ENCODE measurements at regions not wholly inside any gene's neighbourhood (a gene's known extent, or its start where the extent isn't known, plus 50 kb on each side); places are given as distances from the start of the nearest gene placed in this dataset.
"Not testable (repeated sequence)": the region's sequence is repeated elsewhere in the genome, so short reads cannot be mapped to it uniquely, and the experiment has no call there.

DNA sequence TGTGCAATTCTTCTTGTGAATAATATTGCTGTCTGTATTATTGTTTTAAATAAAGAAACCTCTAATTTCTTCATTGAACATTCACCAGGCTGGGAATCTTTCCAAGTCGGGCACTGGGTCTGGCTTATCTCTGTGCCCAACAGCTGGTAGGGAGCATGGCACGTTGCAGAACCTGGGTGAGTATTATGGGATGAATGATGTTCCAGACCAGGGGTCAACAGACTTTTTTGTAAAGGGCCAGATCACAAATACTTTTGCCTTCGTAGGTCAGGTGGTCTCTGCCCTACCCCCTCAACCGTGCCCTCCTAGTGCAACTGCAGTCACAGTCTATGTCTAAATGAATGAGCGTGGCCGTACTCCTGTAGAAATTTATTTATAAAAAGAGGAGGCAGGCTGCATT is 81.6 kb upstream of the FOXQ1 start:
- DNase-seq, result no peak

DNA sequence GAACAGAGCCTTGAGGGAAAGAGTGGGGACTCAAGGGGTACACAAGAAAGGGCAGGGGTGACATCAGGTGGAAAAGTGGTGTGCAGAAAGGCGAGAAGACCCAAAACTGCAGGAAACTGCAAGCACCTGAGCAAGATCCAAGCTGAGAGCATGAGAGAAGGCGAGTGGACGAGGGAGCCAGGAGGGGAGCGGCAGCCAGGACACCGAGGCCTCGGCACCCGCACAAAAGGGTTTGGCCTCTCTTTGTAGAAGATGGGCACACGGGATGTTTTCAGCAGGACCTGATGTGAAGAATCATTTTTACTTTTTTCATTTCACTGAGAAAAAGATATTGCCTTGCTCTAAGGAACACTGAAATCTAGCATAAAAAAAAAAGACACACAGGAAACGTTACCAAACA is 82.1 kb upstream of the FOXQ1 start:
- DNase-seq, result no peak

DNA sequence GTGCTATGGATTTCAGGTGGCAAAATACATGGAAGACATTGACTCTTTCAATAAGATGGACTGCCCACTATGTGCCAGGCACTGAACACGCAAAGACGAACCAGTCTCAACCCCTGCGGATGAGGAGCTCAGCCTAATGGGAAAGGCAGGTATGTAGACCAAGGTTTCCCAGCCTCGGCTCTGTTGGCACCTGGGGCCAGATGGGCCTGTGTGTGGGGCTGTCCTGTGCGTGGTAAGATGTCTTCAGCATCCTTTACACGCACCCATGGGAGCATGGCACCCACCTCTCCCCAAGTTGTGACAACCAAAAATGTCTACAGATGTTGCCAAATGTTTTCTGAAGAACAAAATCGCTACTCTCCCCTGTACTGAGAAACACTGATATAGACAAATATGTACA is 82.6 kb upstream of the FOXQ1 start:
- DNase-seq, result no peak

DNA sequence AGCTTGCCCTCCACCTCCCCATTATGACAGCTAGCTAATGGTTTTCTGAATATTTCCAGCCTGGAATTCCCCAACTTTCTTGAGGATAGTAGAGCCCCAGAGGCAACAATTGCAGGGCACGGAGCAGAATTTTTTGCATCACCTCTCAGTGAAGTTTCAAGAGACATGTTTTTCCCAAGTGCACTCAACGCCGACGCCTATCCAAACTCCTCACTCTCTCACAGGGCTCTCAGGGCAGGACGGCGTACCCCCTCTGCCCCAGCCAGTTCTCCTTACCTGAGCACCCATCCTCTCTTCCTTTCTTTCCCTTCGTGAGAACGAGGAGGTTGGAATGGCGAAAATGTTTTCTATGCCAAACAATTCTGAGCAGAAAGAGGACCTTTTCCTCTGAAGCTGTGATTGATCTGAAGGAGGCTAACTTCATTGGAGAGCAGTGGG is 83.1 kb upstream of the FOXQ1 start:
- DNase-seq, result no peak

DNA sequence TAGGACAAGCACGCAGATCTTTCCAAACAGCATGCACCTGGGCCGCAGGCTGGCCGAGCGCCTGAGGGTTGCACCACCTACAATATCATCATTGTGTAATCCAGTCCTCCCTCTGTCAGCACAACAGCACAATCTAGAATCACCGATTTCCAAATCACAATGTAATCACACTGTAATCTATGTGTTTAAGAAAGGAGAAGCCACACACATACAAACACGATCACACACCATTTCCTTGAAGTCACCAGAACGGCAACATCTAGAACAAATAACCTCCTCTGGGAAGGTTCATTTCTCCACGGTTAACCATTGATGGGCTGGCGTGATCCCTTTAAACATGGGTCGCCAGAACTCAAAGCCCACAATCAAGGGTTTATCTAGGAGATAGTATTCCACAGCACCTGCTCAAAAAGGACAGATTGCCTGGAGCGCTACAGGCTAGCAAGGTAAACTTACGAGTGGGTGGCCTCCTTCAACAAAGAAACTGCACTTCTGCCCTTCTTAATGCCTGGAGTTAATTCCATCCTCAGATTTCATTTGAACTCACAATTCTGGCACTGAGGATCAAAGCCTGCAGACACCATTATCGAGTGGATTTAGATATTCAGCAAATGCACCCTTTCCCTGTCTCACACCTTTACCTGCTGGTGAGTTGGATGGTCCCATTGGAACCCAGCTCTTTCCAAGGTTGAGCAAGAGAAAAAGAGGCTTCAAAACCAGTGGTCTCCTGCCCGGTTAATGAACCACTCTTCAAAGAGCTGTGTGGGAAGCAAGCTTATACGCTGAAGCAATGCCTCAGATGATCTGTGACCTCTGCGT is 83.8 kb upstream of the FOXQ1 start:
- no peak for DNase-seq

DNA sequence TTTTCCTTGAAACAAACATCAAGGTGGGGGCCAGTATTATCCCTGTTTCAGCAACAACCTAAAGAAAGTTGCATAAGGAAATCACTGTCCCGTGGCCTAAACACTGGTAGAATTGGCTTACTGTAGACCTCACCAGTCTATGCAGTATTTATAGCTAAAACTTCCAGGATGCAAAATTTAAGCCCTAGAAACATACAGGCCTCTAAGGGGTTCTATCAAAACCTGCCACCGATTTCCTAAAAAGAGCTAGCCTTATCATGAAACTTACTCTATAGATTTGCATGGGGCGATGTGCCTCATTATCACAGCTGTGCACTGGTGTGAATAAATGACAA is 84.3 kb upstream of the FOXQ1 start:
- DNase-seq, result no peak

DNA sequence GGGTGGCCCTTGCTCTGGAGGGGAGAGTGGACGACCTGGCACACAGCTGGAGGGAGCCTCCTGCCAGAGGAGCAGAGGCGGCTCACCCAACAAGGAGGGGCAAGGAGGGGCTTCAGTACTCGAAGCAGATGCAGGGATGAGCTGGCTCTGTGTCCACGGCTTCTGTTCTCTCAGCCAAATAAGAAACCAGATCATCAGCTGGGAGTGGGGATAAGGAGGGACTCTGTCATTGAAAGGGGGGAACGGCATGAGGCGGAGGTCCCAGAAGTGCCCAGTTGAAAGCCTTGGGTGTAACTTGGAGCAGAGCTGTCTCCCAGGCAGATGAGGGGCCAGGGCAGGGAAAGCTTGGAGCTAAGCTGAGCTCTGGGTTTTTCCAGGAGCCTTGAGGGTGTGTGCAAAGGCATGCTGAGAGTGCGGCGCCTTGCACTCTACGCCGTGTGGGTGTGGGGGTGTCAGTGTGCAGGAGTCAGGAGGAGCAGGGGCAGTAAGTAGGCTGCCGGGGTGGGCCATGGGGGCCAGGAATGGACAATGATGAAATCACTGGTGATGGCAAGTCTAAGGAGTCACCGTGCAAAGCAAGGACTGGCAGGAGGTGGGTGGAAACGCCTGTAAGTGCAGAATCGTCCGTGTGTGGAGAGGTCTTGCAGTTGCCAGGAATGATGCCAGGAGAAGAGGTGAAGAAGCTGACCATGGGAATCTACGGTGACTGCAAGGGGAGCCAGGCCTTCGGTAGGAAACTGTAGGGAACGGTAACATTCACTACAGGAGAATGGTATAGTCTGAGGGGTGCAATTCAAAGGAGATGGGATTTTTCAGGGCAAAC is 85.4 kb upstream of the FOXQ1 start:
- no peak for DNase-seq

DNA sequence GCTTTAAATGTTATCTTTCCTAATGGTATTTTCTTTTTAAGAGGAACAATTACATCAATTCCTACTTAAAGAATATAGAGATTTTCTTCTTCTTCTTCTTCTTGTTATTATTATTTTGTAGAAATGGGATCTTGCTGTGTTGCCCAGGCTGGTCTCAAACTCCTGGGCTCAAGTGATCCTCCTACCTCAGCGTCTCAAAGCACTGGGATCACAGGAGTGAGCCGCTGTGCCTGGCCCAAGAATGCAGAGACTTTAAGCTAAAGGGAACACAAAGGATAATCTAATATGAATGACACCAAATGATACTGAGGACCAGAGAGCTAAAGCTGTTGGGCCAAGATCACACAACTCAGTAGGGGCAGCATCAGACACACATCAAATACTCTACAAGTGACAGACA is 87.4 kb upstream of the FOXQ1 start:
- no peak for DNase-seq

DNA sequence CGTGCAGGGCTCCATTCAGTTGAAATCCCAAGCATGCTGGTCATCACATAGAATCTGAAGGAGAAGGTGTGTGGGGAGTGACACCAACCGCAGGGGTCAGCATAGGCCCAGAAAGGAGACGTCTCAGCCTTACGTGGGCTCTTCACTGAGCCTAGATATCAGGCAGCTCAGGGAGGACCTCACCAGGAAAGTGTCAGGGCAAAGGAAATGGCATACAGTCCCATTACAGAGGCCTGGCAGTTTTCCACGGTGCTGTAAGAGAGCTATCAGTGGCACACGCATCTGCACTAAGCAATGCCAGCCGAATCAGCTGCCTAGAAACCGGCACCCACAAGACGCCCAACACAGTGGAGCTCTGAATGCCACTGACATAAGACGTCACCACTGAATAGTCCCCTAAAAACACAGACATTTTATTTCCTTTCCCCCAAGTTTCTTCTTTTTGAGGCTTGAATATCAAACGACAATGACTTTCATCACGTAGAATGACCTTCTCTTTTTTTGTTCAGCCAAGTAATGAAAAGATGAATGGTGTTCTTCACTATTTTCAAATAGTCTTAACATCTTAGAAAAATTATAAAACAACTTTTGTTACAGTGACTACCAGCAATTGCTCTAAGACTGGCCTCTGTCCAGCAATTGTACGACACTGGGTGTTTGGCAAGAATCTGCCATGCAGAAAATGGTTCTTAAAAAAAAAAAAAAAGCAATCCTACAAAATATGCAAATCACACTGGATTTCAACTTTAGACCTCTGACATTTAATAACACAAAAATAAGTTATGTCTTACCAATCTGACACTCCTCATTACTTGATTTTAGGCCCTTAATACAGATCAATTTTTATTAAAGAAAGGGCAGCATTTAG is 88.9 kb upstream of the FOXQ1 start:
- no peak for DNase-seq

DNA sequence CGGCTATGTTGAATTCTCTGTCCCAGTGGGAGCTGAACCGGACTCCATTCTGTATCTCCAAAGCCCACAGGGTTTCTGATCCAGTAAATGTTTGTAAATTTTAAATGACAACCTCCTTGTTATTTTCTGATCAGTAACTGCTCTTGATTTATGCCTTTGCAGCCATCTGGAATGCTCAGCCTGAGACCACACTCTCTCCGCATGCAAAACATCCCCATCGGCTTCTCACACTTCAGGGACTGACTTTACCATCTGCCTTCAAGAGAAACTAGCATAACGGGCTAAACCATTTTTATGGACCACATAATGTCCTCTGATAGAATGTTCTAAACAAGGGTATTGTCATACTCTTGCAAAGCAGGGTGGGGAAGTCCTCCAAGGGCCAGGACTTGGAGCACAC is 94.5 kb upstream of the FOXQ1 start:
- no peak for DNase-seq

DNA sequence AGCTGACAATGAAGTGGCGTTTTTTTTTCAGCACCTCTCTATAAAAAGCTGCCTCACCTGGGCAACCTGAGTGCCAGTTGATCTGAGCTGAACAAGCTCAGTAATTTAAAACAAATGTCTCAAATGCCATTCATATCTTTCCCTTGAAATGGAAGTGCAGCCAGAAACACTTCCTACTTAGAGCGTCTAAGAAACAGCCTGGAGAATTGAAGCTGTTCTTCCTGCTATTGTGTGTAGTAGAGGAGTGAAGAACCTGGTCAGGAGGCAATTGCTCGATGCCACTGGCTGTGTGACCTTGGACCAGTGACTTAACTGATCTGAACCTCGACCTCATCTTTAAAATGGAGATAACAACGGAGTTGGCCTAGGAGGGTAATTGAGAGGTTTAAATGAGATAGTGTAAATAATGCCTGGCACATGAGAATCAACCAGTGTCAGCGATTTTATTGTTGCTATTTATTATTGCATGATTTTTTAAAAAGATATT is 95.4 kb upstream of the FOXQ1 start:
- DNase-seq, result no peak

DNA sequence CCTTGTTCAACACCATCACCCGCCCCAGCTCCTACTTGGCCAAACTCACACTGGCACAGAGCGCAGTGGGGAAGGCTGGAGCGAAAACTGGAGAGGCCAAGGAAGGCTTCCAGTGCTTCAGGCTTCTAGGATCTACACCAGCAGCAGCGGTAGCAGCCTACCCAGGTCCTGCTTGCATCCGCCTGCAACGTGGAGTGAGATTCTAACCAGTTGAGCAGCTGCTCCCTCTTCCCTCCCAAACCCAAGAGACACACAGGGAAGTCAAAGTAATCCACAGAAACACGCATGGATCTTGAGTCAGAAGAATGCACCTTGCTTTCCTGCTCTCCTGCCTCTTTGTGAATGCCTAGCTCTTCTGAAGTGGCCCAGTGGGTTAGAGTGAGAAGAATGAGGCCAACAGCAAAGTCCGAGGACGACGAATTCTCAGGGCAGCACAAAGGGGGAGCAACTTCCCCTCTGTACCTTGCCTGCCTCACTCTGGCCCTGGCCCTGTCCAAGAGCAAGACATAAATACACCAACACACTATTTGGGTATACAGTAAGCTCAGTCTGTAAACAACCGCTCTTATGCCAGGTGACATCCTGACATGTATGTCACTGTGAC is 95.9 kb upstream of the FOXQ1 start:
- no peak for DNase-seq

DNA sequence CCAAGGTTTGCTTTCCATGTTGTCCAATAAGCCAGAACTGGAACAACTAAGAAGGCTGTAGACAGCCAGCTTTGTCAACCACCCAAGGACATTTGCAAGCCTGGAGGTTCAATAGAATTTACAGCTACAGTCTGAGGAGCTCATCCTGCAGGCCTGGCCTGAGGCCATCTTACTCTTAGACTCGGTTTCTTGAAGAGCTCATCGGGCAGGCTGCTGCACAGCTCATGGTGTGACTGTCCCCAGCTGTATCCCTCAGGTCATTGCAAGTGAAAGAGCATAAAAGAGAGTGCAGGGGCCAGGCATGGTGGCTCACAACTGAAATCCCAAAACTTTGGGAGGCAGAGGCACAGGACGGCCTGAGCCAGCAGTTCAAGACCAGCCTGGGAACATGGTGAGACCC is 96.9 kb upstream of the FOXQ1 start:
- DNase-seq, result no peak

DNA sequence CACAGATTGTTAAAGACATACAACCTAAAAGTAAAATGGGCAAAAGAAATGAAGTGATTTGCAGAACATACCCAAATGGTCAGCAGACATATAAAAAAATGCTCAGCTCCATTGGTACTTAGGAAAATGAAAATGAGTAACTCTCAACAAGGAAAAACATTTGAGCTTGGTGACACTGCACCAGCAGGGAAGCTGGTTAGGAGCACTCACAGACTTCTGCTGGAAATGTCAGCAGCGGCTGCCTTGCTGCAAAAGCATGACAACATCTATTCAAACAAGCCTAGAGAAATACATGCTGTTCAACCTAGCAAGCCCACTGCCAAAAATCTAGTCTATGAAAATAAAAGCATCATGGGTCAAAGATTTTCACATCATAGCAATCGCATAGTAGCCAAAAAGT is 99.0 kb upstream of the FOXQ1 start:
- no peak for DNase-seq

DNA sequence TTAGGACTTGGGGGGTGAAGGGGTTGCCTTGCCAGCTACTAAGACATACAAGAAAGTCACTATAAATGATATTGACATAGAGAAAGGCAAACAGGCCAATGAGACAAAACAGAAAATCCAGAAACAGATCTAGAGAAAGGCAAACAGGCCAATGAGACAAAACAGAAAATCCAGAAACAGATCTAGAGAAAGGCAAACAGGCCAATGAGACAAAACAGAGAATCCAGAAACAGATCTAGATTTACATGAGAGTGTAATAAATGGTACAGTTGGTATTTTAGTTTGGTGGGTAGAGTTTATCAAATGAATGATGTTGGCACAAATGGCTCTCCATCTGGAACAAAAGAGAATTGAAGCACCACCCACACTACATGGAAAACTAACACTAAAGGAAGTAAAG is 99.8 kb upstream of the FOXQ1 start:
- DNase-seq, result not testable (repeated sequence)

DNA sequence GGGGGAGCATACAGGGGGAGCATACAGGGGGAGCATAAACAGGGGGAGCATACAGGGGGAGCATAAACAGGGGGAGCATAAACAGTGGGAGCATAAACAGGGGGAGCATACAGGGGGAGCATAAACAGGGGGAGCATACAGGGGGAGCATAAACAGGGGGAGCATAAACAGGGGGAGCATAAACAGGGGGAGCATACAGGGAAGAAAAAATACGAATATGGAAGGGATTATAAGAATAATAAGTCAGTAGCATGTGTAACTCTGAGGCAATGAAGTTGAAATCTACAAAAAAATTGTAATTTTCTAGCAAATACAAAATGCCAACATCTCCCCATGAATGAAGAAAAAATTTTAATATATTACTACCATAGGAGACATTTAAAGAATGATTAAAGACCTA is 101.3 kb upstream of the FOXQ1 start:
- not testable (repeated sequence) for DNase-seq

DNA sequence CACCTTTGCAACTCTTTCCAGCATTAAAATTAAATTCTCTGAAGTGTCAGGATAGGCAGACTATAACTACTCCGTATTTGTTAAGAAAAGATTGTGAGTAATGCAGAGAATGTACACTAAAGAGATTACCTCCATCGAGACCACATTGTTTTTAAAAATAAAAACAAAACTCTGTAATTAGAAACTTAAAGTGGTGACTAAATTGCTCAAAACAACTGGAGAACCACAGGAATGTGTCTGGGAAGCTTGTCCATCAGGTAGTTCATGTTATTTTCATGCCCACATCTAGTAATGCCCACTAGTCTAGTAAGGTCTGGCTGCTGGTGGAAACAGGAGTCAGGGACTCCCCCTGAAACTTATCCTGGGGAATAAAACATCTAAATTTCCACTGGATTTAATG is 103.0 kb upstream of the FOXQ1 start:
- no peak for DNase-seq

DNA sequence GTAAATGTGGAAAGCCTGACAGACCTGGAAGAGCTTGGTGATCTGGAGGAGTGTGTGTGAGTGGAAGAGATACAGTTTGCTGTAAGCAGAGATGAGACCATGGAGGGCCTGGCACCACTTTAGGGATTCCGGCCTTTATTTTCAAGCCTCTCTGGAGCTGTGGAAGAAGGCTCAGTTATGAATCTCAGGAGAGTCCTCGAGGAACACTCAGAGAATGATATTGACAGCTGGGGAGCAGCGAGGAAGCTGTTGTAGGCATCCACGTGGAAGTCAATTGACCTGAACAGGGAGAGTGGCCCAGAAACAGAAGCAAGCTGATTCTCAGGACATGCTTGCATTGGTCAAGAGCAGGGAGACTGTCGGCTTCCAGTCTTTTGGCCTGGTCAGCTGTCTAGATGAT is 108.4 kb upstream of the FOXQ1 start:
- DNase-seq, result no peak

DNA sequence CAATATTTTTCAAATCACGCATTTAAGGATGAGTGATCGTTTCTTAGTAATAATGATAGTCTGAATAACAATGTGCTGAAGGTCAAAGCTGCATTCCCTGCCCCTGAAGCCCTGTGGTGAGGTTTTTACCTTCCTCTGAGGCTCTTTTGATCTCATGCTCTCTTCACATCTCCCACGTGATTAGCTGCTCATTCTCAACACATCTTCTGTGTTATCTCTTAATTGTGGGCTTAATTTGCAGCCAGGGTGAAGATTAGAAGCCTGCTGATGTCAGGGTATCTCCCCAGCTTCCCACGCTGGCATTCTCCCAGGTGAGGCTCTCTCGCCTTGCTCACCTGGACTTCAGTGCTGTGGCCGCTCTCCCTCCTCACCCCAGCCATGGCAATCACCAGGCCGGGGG is 109.7 kb upstream of the FOXQ1 start:
- DNase-seq, result no peak

DNA sequence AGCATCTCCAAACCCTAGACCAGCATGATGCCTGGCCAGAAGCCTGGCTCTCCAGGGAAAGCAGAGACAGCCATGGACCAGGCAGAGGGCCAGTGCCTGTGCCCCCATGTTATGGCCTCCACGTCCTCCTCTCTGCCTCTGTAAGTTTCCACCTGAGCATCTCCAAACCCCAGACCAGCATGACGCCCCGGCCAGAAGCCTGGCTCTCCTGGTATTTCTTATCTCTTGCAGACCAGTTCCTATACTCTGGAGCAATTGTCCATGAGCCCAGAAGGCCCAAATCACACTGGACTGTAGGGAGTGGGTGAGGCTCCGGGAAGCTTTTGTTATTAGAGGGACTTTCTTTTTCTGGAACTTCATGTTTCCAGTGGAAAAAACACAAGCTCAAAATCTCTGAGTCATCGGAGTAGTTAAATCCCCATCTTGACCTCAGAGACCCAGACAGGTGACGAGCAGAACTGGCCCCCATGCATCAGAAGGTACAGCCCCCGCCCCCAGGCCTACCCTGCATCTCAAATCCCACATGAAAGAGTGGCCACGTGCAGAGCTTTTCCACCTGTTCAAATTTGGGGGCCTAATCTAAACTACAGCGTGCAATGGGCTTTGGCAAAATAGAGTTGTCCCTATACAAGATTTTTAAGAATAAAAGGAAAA is 110.2 kb upstream of the FOXQ1 start:
- no peak for DNase-seq

DNA sequence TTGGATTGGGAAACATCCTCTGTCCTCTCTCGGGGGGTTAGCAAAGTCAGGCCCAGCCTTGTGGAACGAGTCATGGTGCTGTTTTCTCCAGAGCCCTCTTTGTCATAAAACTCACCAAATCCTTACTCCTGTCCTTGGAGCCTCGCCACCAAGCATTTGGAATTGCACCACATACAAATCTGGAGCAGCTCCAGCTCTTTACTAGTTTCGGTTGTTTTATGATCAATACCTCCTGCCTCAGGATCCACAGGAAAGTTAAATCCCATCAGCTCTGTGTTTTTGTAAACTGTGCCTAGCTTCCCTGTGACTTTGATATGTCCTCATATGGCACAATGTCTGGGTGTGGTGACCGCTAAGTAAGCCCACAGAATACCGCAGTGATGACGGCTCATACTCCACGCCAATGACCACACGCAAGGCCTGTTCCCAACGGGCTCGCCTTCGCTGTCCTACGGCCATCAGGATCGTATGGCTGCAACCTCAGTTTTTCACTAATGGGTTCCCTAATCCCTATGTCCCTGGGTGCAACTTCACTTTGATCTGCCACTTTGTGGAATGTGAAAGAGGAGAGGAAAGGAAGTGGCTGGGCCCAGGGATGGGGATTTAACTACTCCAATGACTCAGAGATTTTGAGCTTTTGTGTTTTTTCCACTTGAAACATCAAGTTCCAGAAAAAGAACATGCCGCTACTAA is 111.3 kb upstream of the FOXQ1 start:
- DNase-seq, result no peak

DNA sequence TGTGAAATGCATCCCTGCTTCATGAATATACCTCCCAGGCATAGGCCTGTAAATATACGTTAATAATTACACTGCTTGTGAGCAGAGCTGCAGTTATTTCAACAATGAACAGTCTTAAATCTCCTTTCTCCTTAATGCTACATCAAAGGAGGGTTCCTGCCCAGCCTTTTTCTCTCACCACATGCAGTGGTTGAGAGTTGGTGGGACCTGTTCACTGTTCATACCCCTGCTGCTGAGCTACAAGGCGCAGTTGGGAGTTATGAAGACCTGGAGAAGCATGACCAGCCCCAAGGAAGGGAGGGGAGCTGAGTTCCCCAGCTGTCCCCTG is 111.9 kb upstream of the FOXQ1 start:
- DNase-seq, result no peak
